Endometrial microvascular endothelial cells (primary cell): ENCODE measurements at regions not wholly inside any gene's neighbourhood (a gene's known extent, or its start where the extent isn't known, plus 50 kb on each side); places are given as distances from the start of the nearest gene placed in this dataset.

ENCODE experiments used
- in situ Hi-C: cut with HindIII; loops from 2 replicates; pipeline ENCODE4 v1.10.0; 2017; ENCODE audit warnings: low sequenced_read_pairs, low pct_unique_long_range_greater_than_20kb; ENCODE audit errors: inconsistent ontology term

DNA sequence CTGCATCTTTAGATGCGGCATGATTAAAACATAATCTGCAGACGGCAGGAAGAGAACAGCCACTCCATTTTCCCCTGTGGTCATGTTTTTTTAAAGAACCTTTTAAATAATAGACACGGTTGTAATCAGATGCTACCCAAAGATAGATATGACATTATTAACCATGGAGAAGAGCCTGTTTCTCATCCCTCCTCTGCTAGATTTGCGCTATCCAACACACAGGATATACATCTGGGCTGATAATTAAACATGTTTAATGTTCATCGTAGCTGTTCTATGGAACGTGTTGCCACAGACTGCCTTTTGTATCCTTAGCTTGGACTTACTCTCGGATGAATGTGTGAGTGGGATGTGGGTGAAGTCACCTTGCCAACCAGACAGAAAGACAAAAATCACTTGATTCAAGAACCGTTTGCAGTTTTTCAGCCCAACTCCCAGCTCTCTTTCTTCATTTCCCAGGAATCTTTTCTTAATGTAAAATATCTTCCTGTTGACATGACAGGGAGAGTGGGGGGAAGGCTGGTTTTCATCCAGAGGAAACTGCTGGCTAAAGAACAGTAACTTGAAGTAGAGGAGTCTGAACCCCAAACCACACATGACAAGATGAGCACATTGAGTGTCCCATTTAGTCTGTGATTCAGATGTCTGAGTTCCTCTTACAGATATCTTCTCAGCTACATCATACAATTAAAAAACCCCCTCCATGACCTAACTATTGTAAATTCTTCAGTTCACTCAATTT, 118.6 kb upstream of the PRICKLE2 start:
- in situ Hi-C loops: no loop called here

DNA sequence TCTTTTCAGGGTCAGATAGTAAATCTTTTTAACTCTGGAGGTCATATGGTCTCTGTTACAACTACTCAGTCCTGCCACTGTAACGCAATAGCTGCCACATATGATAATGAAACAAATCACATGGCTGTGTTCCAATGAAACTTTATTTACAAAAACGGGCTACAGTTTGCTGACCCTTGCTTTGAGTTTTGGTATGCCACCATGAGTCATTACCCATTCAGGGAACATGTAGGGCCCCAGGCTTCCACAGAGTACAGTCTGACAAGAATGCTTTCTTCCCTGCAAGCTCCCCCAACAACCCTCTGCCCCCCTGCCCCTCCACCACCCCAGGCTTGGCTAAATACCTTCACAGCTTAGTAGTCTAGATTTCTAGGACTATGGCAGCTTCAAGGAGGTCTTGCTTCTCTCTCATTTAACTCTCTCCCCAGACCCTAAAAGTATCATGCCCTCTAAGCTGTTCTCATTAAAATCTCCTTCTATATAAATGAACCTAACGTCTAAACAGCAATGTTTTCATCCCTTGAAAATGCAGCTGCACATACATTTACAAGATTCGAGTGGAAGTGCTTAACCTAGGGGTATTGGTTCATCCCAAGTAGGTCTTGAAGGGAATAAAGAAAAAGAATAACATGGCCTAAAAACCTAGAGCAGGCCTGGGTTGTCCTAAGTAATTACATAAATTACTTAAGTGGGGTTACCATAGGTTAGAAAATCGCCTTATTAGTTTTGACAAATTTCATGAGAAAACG, 117.8 kb upstream of the PRICKLE2 start:
- in situ Hi-C loops: no loop called here

DNA sequence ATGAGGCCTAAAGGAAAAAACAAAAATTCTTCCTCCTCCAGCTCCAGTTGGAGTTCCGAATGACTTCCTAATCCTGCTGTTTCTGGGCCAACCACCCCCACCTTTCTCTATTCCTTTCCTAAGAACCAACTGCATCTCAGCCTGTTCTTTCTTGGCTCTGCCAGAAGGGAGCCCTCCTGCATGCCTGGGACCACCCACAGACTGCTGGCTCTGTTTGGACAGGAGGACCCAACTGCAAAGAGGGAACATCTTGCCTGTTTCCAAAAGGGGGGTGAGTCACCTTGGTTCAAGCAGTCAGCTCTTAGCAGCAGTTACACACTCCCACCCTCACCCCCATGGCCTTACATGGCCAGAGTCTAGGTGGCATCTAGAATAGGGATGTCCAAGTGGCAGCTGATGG, 116.0 kb upstream of the PRICKLE2 start:
- in situ Hi-C loops: no loop called here

DNA sequence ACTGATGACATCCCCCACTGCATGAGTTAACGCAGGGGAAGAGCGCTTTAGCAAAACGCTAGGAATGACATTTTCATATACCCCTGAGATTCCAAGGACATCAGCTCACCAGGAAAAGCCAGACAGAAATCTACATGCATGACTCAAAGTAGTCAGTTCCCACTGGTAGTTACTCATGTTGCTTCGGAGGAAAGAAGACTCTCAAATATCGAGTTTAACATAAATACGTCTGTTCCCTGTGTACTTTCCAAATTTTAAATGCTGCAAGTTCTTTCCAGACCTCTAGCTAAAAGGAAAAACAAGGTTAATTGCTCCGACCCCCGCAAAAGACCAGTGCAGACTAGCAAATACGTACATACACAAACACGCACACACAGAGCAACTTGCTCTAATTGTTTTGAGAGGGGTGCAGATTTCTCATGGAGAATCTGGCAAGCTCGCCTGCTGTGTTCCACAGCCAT, 115.4 kb upstream of the PRICKLE2 start:
- in situ Hi-C loops: no loop called here

DNA sequence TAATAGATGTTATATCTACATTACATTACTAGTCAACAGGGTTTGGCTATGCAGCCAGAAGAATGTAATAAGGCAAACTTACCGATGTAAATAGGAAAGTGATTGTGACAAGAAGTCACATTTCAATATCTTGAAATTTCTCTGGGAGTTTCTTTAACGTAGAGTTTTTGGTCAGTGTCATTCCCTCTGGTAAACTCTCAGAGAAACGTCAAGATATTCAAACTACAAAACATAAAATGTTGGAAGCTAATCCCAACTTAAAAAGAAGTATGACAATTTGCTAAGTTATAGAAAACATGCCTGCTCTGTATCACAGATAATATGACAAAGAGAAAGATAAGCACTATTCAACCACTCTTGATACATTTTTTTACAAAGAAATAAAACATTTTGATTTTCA, 111.2 kb upstream of the PRICKLE2 start:
- in situ Hi-C loops: no loop called here

DNA sequence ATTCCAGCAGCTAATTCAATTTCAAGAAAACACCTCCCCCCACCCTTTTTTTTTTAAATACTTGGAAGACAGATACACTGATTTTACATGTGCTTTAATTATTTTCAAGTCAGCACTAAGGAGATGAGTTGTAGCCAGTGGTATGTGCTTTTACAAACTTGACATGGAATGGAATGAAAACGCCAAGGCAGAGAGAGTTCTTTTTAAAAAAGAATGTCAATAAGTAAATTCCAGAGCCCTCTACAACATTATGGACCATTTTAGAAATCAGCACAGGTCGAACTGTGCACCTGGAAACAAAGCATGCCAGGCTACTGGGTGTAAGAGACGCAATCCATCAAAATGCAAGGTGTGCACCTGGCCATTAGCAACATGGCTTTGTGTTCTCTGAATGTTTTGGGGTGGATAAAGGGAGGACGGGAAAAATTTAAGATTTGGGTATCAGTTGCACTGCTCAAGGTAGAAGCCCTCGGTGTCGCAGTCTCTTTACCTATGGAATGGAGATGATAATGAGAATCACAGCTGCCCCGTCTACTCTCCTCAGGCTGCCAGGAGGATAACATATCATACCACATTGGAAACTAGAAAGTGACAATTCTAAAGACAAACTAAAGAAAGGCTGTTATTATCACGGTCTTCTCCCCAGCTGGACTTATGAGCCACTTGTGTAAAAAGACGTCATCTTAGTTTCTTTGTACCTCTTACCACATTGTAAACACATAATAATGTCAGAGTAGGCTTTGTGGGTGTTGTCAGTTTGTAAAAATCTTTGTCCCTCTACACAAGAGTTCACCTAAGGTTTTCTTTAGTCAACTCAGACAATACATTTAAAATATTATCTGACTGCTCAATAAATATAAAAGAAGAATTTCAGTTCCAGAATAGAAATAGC, 107.4 kb upstream of the PRICKLE2 start:
- in situ Hi-C loops: no loop called here

DNA sequence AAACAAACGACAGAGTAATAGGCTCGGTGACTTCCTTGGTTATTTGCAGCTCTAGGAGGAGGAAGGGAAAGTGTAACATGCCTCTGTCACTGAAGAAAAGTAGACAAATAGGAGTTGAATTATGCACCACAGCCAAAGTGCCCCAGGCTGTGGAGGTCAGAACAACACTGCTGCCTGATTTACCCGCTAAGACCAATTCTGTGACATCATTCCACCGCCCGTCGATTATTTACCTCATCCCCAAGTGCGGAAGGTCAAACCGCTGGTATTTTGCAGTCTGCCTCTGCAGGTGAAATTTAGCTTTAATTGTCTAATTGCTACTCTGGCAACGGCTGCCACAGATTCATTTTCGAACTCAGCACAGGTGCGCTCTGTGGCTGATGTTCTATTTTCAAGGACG, 106.3 kb upstream of the PRICKLE2 start:
- in situ Hi-C loops: no loop called here

DNA sequence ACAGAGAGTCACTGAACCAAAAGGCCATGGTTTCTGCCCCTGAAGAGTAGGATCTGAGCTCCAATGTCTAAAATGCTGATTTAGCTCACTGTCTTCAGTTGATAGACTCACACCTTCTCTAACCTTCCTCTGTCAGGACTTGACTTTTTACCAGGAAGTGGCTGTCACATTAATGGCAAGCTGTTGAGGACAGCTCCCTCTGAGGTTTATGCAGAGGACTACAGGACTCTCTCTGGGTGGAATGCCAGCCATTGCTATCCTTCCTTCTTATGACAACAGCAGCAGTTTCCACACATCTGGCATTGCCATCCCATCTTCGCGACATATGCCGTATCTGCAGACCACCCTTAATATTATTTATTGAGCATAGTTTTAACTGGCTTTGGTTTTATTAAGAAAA, 103.8 kb upstream of the PRICKLE2 start:
- in situ Hi-C loops: no loop called here

DNA sequence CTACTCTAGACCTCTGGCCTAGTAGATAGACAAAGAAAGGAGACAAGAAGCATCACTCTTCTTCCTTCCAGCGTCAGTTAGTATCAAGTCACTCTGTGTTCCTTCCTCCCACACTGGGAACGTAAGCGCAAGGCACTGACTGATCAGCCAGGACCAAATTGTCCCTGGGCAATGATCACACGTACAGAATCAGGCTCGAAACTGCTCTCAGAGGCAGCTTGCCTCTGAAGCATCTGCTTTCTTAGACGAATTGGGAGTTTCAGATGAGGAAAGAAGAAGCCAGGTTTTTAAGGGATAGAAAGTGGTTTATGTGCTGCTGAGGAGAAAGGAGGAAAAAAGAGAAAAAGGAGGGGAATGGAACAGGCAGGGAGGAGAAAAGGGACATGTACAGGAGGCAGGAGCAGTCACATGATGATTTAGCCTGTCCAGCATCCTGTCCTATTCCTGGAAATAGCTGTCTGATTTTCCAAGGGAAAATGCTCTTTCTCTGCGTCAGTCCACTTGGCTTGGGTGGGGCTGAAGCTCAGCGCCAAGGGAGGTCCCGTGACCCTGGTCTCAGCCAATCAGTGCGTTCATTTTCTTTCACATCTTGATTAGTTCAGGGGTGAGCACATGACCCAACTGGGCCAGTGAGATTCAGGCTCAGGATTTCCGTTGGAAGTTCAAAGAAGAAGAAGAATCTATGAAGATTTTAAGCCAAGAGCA, 102.0 kb upstream of the PRICKLE2 start:
- in situ Hi-C loops: no loop called here

DNA sequence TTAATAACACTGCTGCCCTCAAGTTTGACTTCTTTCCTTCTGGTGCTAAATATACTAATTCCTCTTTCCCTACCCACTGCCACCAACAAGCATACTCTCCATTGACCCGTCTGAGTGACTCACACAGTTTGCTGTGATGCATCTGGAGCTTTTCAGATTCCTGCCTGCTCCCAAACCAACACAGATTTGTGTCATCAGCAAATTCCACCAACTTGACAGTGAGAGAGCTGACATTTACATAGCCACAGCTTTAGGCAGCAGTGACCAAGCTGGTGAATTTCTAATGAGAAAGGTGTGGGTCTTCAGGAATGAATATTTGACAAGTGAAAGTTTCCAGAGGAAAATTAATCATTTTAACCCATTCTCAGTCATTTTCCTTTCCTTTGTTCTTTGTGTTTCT, 96.5 kb upstream of the PRICKLE2 start:
- in situ Hi-C loops: no loop called here

DNA sequence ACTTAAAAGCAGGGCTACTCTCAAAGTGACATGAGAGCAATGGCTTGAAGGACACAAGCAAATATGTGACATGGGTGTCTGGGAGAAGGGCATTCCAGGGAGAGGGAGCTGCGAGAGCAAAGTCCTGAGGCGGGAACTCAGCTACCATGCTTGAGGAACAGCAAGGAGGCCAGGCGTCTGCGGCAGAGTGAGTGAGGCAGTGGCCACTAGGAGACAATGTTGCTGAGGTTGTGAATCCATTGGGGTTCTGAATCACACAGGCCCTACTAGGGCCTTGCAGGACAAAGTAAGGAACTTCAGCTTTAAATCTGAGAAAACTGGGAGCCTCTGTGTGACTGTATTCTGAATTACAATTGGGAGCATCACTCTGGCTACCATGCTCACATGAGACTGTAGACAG, 94.1 kb upstream of the PRICKLE2 start:
- in situ Hi-C loops: no loop called here

DNA sequence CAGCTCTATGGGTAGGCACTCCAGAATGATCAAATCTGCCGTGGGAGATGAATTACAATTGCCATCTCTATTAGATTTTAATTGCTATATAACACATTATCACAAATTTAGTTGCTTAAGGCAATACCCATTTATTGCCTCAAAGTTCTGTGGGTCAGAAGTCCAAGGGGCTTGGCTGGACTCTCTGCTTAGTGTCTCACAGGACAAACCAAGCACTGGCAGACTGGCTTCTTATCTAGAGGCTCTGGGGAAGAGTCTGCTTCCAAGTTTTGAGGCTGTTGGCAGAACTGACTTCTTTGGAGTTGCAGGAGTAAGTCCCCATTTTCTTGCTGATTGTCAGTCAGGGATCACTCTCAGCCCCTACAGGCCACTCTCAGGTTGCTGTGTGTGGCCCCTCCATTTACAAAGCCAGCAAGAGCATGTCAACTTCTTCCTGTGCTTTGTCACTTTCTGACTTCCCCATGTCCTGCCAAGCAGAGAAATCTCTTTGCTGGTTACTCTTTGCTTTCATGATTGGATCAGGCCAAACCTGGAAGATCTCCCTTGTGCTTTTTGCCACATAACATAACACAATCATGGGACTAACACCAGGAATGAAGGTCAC, 93.5 kb upstream of the PRICKLE2 start:
- in situ Hi-C loops: no loop called here

DNA sequence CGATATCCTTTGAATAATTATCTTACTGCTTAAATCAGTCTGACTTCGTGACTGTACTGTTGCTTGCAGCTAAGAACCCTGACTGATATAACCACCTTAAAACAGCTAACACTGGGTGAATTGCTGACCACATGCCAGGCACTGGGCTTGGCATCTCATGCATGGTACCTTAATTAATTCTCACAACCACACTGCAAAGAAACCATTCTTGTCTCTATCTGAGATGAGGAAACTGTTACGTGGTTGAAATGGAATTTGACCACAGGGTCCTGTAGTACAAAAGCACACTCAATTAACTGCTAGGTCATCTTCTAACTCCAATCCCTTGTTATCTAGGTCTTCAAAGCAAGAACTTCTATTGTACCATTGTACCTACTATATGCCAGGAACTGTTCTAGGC, 92.7 kb upstream of the PRICKLE2 start:
- in situ Hi-C loops: no loop called here

DNA sequence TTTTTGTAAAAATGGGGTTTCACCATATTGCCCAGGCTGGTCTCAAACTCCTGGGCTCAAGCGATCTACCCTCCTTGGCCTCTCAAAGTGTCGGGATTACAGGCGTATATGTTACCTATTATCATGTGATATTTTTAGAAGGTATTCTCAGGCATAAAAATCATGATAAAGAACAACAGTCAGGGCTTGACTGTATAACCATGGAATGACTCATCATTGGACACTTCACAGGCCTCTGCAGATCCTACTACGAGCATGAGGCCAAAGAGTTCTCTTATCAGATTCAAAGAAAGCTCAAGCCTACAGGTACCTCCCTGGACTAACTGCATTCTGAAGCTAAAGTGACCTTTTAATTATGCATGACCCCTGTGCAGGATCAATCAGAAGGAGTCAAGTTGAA, 91.7 kb upstream of the PRICKLE2 start:
- in situ Hi-C loops: no loop called here

DNA sequence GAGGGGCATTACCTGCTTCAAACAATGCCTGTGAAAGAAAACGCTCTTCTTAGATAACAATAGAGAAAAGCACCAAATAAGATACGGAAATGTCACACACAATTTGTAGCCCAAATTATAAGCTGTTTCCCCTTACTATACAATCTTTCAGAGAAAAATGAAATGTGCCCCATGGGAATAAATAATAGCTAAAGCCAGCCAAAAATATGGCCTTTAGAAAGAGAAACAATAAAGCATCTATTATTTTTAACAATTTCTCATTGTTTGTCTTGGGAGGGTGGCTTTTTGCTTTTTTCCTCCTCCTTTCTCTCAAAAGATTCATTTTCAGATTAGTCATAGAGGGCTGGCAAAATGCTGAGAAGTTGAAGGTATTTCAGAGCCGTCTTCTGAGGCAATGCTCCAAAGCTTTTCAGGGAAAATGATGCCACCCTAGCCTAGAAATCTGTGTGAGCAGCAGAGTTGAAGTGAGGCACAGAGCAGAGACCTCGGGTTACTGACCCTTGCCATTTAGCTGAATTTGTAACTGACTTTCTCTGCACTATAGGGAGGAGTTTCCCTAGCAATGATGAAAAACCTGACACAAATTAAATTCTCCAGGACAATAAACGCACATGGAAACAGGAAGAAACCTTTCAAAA, 86.3 kb upstream of the PRICKLE2 start:
- in situ Hi-C loops: no loop called here

DNA sequence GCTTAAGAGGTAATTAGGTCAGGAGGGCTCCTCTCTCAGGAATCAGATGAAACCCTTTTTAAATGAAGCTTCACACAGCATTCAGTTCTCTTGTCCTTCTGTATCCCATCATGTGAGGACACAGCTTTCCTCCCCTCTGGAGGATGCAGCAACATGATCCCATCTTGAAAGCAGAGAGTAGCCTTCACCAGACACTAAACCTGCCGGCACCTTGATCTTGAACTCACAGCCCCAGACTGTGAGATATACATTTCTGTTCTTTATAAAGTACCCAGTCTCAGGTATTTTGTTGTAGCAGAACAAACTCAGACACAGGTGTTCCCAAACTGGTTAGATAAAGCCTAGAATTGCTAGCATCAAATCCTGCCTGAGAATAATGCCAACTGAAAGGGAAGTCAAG, 83.7 kb upstream of the PRICKLE2 start:
- in situ Hi-C loops: no loop called here

DNA sequence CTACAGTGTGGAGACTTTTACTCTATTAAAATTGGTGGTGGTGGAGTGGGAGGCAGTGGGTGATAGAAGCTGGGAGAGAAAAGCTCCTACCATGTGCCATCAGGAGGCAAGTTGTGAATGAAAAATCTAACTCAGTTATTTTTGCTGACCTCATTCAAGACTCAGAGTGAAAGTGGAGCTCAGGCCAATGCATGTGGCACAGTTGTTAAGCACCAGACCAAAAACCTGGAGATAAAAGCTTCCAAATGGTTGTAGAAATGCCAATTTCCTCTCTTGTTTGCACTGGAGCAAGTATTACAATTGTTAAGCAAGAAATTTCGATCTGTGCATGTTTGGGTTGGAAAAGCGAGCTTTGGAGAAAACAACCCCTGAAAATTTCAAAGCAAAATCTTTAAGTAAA, 81.5 kb upstream of the PRICKLE2 start:
- in situ Hi-C loops: no loop called here

DNA sequence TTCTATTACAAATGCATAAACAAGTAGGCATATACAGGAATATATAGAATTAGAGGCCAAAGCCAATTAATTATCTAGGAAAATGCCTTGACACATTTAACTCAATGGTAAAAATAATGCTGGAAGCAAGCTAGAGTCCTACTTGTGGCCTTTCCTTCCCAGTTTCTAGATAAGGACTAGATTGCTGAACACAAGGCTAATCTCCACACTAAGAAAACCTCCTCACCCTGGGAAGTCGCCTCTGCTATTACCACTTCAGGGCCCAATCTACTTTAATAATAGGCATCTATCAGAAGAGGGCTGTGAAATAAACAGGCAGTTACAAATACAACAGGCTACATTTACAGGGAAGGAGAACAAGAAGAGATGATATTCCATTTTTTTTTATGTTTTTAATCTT, 80.5 kb upstream of the PRICKLE2 start:
- in situ Hi-C loops: no loop called here
